ENCODE measurements at regions not wholly inside any gene's neighbourhood (a gene's known extent, or its start where the extent isn't known, plus 50 kb on each side); places are given as distances from the start of the nearest gene placed in this dataset.
"Not testable (repeated sequence)": the region's sequence is repeated elsewhere in the genome, so short reads cannot be mapped to it uniquely, and the experiment has no call there.

- no peak for DNase-seq (ENCODE audit: low read depth, low spot score)
- H3K4me3 ChIP-seq (ENCODE audit: low read length), result no peak overlapping the region
Observed at GRCh38 chr2:116264872-116265271, 1549.6 kb upstream of the DDX18 start.

- DNase-seq (ENCODE audit: low read depth, low spot score), result no peak
Observed at GRCh38 chr2:116269040-116269439, 1545.5 kb upstream of the DDX18 start.

GRCh38 chr2:116304328-116304727, 1510.2 kb upstream of the DDX18 start:
- DNase-seq (ENCODE audit: low read depth, low spot score), result no peak
- no peak overlapping the region for H3K4me3 ChIP-seq (ENCODE audit: low read length)

More at GRCh38 chr2:116269040-116269439, 1545.5 kb upstream of the DDX18 start:
- no peak overlapping the region for H3K4me3 ChIP-seq (ENCODE audit: low read length)

- no peak for DNase-seq (ENCODE audit: low read depth, low spot score)
- H3K4me3 ChIP-seq (ENCODE audit: low read length), result no peak overlapping the region
Observed at GRCh38 chr2:116317111-116317510, 1497.4 kb upstream of the DDX18 start.

GRCh38 chr2:116318551-116318950, 1495.9 kb upstream of the DDX18 start:
- not testable (repeated sequence) for DNase-seq (ENCODE audit: low read depth, low spot score); H3K4me3 ChIP-seq (ENCODE audit: low read length)

- no peak overlapping the region for H3K4me3 ChIP-seq (ENCODE audit: low read length)
- no peak for DNase-seq (ENCODE audit: low read depth, low spot score)
Observed at GRCh38 chr2:116319001-116319400, 1495.5 kb upstream of the DDX18 start.

GRCh38 chr2:116319935-116320334, 1494.6 kb upstream of the DDX18 start:
- no peak for DNase-seq (ENCODE audit: low read depth, low spot score)
- no peak overlapping the region for H3K4me3 ChIP-seq (ENCODE audit: low read length)

- no peak overlapping the region for H3K4me3 ChIP-seq (ENCODE audit: low read length)
- DNase-seq (ENCODE audit: low read depth, low spot score), result no peak
Observed at GRCh38 chr2:116329280-116329679, 1485.2 kb upstream of the DDX18 start.

- no peak for DNase-seq (ENCODE audit: low read depth, low spot score)
- no peak overlapping the region for H3K4me3 ChIP-seq (ENCODE audit: low read length)
Observed at GRCh38 chr2:116340690-116341089, 1473.8 kb upstream of the DDX18 start.

GRCh38 chr2:116366212-116366611, 1448.3 kb upstream of the DDX18 start:
- DNase-seq (ENCODE audit: low read depth, low spot score), result no peak
- H3K4me3 ChIP-seq (ENCODE audit: low read length), result no peak overlapping the region

GRCh38 chr2:116378786-116379185, 1435.7 kb upstream of the DDX18 start:
- DNase-seq (ENCODE audit: low read depth, low spot score), result no peak
- no peak overlapping the region for H3K4me3 ChIP-seq (ENCODE audit: low read length)

GRCh38 chr2:116411211-116411610, 1403.3 kb upstream of the DDX18 start:
- no peak for DNase-seq (ENCODE audit: low read depth, low spot score)
- no peak overlapping the region for H3K4me3 ChIP-seq (ENCODE audit: low read length)

GRCh38 chr2:116413659-116414058, 1400.8 kb upstream of the DDX18 start:
- no peak for DNase-seq (ENCODE audit: low read depth, low spot score)
- H3K4me3 ChIP-seq (ENCODE audit: low read length), result no peak overlapping the region

GRCh38 chr2:116416731-116417377, 1397.6 kb upstream of the DDX18 start:
- H3K4me3 ChIP-seq (ENCODE audit: low read length), result no peak overlapping the region
- DNase-seq (ENCODE audit: low read depth, low spot score), result no peak

- H3K4me3 ChIP-seq (ENCODE audit: low read length), result no peak overlapping the region
- DNase-seq (ENCODE audit: low read depth, low spot score), result no peak
Observed at GRCh38 chr2:116435648-116436047, 1378.8 kb upstream of the DDX18 start.

GRCh38 chr2:116440104-116440653, 1374.3 kb upstream of the DDX18 start:
- no peak for DNase-seq (ENCODE audit: low read depth, low spot score)
- no peak overlapping the region for H3K4me3 ChIP-seq (ENCODE audit: low read length)

- DNase-seq (ENCODE audit: low read depth, low spot score), result no peak
- H3K4me3 ChIP-seq (ENCODE audit: low read length), result no peak overlapping the region
Observed at GRCh38 chr2:116442418-116442817, 1372.1 kb upstream of the DDX18 start.

- DNase-seq (ENCODE audit: low read depth, low spot score), result no peak
- no peak overlapping the region for H3K4me3 ChIP-seq (ENCODE audit: low read length)
Observed at GRCh38 chr2:116444256-116444872, 1370.1 kb upstream of the DDX18 start.

- no peak overlapping the region for H3K4me3 ChIP-seq (ENCODE audit: low read length)
- no peak for DNase-seq (ENCODE audit: low read depth, low spot score)
Observed at GRCh38 chr2:116450990-116451389, 1363.5 kb upstream of the DDX18 start.

- H3K4me3 ChIP-seq (ENCODE audit: low read length), result no peak overlapping the region
- DNase-seq (ENCODE audit: low read depth, low spot score), result no peak
Observed at GRCh38 chr2:116452651-116453050, 1361.8 kb upstream of the DDX18 start.

- DNase-seq (ENCODE audit: low read depth, low spot score), result no peak
- H3K4me3 ChIP-seq (ENCODE audit: low read length), result no peak overlapping the region
Observed at GRCh38 chr2:116456429-116456828, 1358.1 kb upstream of the DDX18 start.
